ENCODE measurements at regions not wholly inside any gene's neighbourhood (a gene's known extent, or its start where the extent isn't known, plus 50 kb on each side); places are given as distances from the start of the nearest gene placed in this dataset.

DNA sequence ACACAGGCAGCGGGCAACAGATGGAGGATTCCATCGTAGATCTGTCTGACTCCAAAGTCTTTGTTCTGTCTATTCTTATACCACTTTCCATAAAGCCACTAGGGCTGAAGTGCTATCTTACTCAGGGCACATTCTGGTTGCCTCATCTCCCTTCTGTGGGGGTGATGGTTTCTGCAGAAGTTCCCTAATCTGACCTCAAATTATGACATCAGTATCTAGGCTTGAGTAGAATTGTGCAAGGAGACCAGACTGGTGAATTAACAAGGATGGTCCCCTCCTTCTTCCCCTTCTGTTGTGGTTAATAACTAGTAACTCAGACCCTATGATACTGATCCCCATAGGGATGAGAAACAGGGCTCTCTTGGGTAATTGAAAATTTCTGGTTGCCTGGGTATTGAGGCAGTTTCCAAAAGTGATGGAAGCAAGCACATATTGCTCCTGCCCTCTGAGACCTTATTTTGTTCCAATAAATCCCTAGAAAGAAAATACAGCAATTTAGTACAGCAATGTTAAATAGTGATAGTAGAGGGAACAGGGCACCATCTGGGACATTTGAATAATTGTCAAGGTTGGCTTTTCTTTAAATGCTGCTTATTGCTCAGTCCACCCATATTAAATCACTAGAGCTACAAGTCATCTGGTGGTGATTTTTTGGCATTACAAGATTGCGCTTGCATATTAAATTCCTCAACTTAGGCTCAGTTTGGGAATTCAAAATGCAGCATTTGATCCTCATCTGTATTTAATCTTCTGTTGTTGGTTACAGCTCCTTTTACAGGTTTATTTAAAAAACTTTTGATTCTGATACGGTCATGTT is 57.3 kb upstream of the AP1S2 start:
- TF ChIP-seq CTCF (IDR thresholded peaks at IDR 0.05) (no peak), POLR2A (IDR thresholded peaks at IDR 0.05) (no peak)
